ENCODE measurements at regions not wholly inside any gene's neighbourhood (a gene's known extent, or its start where the extent isn't known, plus 50 kb on each side); places are given as distances from the start of the nearest gene placed in this dataset.

DNA sequence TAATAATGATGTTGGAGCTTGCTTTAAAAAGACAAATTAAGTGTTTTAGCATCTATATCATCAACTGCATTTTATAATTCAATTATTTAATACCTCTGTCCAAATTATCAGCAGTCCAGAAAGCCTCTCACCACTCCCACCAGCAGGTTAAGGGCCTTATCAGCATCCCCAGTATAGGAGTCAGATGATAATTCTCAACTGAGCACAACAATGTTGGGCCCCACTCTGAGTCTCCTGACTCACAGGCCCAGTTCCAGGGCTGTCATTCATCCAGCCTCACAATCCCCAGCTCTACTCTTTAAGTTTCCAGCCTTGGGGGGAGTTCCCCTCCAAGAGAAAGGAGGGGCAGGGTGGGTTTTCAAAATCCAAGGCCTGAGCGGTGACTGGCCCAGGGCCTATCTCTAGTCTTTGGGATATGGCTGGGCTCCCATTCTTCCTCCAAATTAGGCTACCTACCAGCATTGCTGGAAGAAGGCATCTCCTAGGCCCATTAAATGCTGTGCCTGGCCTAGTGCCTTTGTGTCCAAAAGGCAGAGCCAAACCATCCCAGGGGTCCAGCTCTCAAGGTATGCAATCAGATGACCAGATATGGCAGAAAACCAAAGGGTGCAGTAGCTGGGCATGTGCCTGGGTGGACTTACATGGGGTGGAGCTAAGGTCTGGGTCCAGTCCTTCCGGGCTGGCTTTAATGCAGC lies 134.1 kb downstream of the GLUL start:
- no peaks in the 10 kb centered on the region for H4K20me1 ChIP-seq (ENCODE audit: control insufficient read depth, insufficient read depth, low read length, poor library complexity, severe bottlenecking)
- ATAC-seq (ENCODE audit: low read depth), result no peak
- no peaks in the 10 kb centered on the region for H3K9me3 ChIP-seq (ENCODE audit: control extremely low read depth in 1 of 3, control insufficient read depth in 2 of 3, insufficient read depth in 1 of 3, low read length in 2 of 3)
- CTCF ChIA-PET, result interaction anchor here (0.6 kb wide), 1 partner anchor 12 kb away, joined by 3 read pairs; no protein-coding TSS in a partner anchor
- no peaks in the 10 kb centered on the region for H3K36me3 ChIP-seq (replicated peaks in 1 of 2; ENCODE audit: control extremely low read depth in 1 of 2, control insufficient read depth in 1 of 2, extremely low read depth in 1 of 2, insufficient read depth in 2 of 2, low read length in 1 of 2)
- H3K79me2 ChIP-seq (ENCODE audit: control insufficient read depth, insufficient read depth, low read length), result no peaks in the 10 kb centered on the region
- DNase-seq, result no peak
- no peak overlapping the region for H2AFZ ChIP-seq (ENCODE audit: insufficient read depth, low read depth, low read length, poor library complexity, severe bottlenecking)
- no peak for TF ChIP-seq EZH2 (IDR thresholded peaks at IDR 0.05; ENCODE audit: borderline replicate concordance, insufficient read depth, low read depth, low read length, poor library complexity, severe bottlenecking)
- TF ChIP-seq CTCF (IDR thresholded peaks at IDR 0.05), result no peak
- POLR2A ChIA-PET, result no interaction called here
- Mint-ChIP-seq H3K9me3 (ENCODE audit: insufficient read depth) (no peaks in the 10 kb centered on the region), H3K4me1 (peaks cover 7% of the 10 kb centered on the region), H3K27me3 (no peaks in the 10 kb centered on the region), H3K4me3 (no peak overlapping the region), H3K27ac (no peak overlapping the region)
- no peak overlapping the region for H3K4me3 ChIP-seq (ENCODE audit: control extremely low read depth in 1 of 5, extremely low read depth in 1 of 5, insufficient read depth in 1 of 5, low read depth in 2 of 5, low read length in 4 of 5)
- H3K27me3 ChIP-seq (replicated peaks in 1 of 4; ENCODE audit: control extremely low read depth in 1 of 4, control insufficient read depth in 3 of 4, insufficient read depth in 4 of 4, low read length in 3 of 4), result no peaks in the 10 kb centered on the region
- no peaks in the 10 kb centered on the region for H3K4me1 ChIP-seq (ENCODE audit: control insufficient read depth in 2 of 2, insufficient read depth in 2 of 2, low read length in 2 of 2)
- no CpG with 5 or more reads among the region's 2 CpGs for WGBS (ENCODE audit: insufficient coverage)
- no peak overlapping the region for H3K27ac ChIP-seq (ENCODE audit: low read length in 2 of 2)
- intact Hi-C loops (cut with micrococcal nuclease), result no loop called here
- H3K9ac ChIP-seq (ENCODE audit: low read length), result no peak overlapping the region
- H3K4me2 ChIP-seq (replicated peaks; ENCODE audit: low read depth, low read length, poor library complexity, severe bottlenecking), result no peak overlapping the region

GRCh38 chr1:182256931-182257330 lies 134.7 kb downstream of the GLUL start:
- H3K36me3 ChIP-seq (replicated peaks in 1 of 2; ENCODE audit: control extremely low read depth in 1 of 2, control insufficient read depth in 1 of 2, extremely low read depth in 1 of 2, insufficient read depth in 2 of 2, low read length in 1 of 2), result no peaks in the 10 kb centered on the region
- no peak overlapping the region for H3K9ac ChIP-seq (ENCODE audit: low read length)
- no peak overlapping the region for H3K27ac ChIP-seq (ENCODE audit: low read length in 2 of 2)
- no peak overlapping the region for H3K4me3 ChIP-seq (ENCODE audit: control extremely low read depth in 1 of 5, extremely low read depth in 1 of 5, insufficient read depth in 1 of 5, low read depth in 2 of 5, low read length in 4 of 5)
- no peak overlapping the region for H2AFZ ChIP-seq (ENCODE audit: insufficient read depth, low read depth, low read length, poor library complexity, severe bottlenecking)
- Mint-ChIP-seq H3K27me3 (no peaks in the 10 kb centered on the region), H3K27ac (no peak overlapping the region), H3K4me1 (peaks cover 7% of the 10 kb centered on the region), H3K9me3 (ENCODE audit: insufficient read depth) (no peaks in the 10 kb centered on the region), H3K4me3 (no peak overlapping the region)
- H3K9me3 ChIP-seq (ENCODE audit: control extremely low read depth in 1 of 3, control insufficient read depth in 2 of 3, insufficient read depth in 1 of 3, low read length in 2 of 3), result no peaks in the 10 kb centered on the region
- ATAC-seq (ENCODE audit: low read depth), result no peak
- no peaks in the 10 kb centered on the region for H3K4me1 ChIP-seq (ENCODE audit: control insufficient read depth in 2 of 2, insufficient read depth in 2 of 2, low read length in 2 of 2)
- intact Hi-C loops (cut with micrococcal nuclease), result no loop called here
- no peak for DNase-seq
- H3K4me2 ChIP-seq (replicated peaks; ENCODE audit: low read depth, low read length, poor library complexity, severe bottlenecking), result no peak overlapping the region
- CTCF ChIA-PET, result no interaction called here
- no peaks in the 10 kb centered on the region for H4K20me1 ChIP-seq (ENCODE audit: control insufficient read depth, insufficient read depth, low read length, poor library complexity, severe bottlenecking)
- H3K27me3 ChIP-seq (replicated peaks in 1 of 4; ENCODE audit: control extremely low read depth in 1 of 4, control insufficient read depth in 3 of 4, insufficient read depth in 4 of 4, low read length in 3 of 4), result no peaks in the 10 kb centered on the region
- POLR2A ChIA-PET, result no interaction called here
- no peak for TF ChIP-seq EZH2 (IDR thresholded peaks at IDR 0.05; ENCODE audit: borderline replicate concordance, insufficient read depth, low read depth, low read length, poor library complexity, severe bottlenecking)
- no peak for TF ChIP-seq CTCF (IDR thresholded peaks at IDR 0.05)
- no peaks in the 10 kb centered on the region for H3K79me2 ChIP-seq (ENCODE audit: control insufficient read depth, insufficient read depth, low read length)
- 80% methylated on average over 1 of the region's 4 CpGs for WGBS (ENCODE audit: insufficient coverage)

All from B cell (primary cell).